H1 (cell line): ENCODE measurements at regions not wholly inside any gene's neighbourhood (a gene's known extent, or its start where the extent isn't known, plus 50 kb on each side); places are given as distances from the start of the nearest gene placed in this dataset.

Experiments
- EP300 ChIP-seq, 2 experiments: IDR thresholded peaks; 1 replicate in 1 of 2; 2 replicates in 1 of 2; pipeline ENCODE4 v1.6.1; 2011 to 2012; ENCODE audit warnings: low read depth in 2 of 2, low read length in 2 of 2, mild to moderate bottlenecking in 2 of 2, borderline replicate concordance in 1 of 2, inconsistent platforms in 1 of 2, moderate library complexity in 1 of 2
- TEAD4 ChIP-seq: IDR thresholded peaks from 2 replicates; pipeline ENCODE4 v1.6.1; 2012; ENCODE audit warnings: low read depth, low read length, inconsistent platforms, mixed read lengths

DNA sequence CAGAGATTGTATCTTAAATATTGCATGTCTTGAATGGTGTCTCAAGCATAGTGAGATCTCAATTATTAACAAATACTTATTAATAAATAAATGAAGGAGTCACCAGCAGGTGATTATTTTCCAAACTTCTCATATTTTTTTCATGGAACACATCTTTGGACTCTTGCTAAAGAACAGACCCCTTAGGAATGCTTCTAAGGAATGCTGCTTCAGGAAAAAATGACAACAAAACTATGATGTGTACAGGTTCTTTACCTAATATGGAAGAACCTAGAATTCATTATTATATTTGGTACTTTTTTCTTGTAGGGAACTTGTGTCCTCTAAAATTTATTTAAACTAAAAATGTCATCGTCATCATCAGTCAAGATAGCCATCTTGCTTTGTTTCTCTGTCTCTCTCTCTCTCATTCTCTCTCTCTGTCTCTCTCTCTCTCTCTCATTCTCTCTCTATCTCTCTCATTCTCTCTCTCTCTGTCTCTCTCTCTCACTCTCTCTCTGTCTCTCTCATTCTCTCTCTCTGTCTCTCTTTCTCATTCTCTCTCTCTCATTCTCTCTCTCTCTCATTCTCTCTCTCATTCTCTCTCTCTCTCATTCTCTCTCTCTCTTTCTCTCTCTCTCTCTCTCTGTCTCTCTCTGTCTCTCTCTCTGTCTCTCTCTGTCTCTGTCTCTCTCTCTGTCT lies 63.0 kb upstream of the ETS2 start:
- TF ChIP-seq EP300 (IDR thresholded peaks at IDR 0.05; ENCODE audit: borderline replicate concordance in 1 of 2, low read depth in 2 of 2, low read length in 2 of 2) (no peak), TEAD4 (no peak)
